Progenitor cell of endocrine pancreas (in vitro differentiated cells): ENCODE measurements at regions not wholly inside any gene's neighbourhood (a gene's known extent, or its start where the extent isn't known, plus 50 kb on each side); places are given as distances from the start of the nearest gene placed in this dataset.

ENCODE experiments used
- DNase-seq: peaks from one replicate; pipeline ENCODE4 v3.0.0; 2021; ENCODE audit warnings: low spot score; ENCODE audit not compliant: unreplicated experiment
- H3K27ac Mint-ChIP-seq: 2 replicates; pipeline ENCODE4 v1.8.0; 2021; ENCODE audit warnings: mild to moderate bottlenecking, moderate library complexity, mixed read lengths
- H3K27me3 Mint-ChIP-seq: 2 replicates; pipeline ENCODE4 v1.8.0; 2021; ENCODE audit warnings: mixed read lengths
- H3K36me3 Mint-ChIP-seq: 2 replicates; pipeline ENCODE4 v1.8.0; 2022; ENCODE audit warnings: mixed read lengths; ENCODE audit not compliant: insufficient read depth
- H3K4me1 Mint-ChIP-seq: 2 replicates; pipeline ENCODE4 v1.8.0; 2021; ENCODE audit warnings: low read depth, mixed read lengths
- H3K4me3 Mint-ChIP-seq: 2 replicates; pipeline ENCODE4 v1.8.0; 2021; ENCODE audit warnings: low read depth, mild to moderate bottlenecking, moderate library complexity, mixed read lengths
- H3K9me3 Mint-ChIP-seq: 2 replicates; pipeline ENCODE4 v1.8.0; 2021; ENCODE audit warnings: low read depth, mixed read lengths
- CTCF ChIP-seq: fragments of 200-600 bp; sonication (generic); IDR thresholded peaks from one replicate; pipeline ENCODE4 v1.5.0; 2021; ENCODE audit warnings: antibody characterized with exemption, mild to moderate bottlenecking; ENCODE audit not compliant: unreplicated experiment

DNA sequence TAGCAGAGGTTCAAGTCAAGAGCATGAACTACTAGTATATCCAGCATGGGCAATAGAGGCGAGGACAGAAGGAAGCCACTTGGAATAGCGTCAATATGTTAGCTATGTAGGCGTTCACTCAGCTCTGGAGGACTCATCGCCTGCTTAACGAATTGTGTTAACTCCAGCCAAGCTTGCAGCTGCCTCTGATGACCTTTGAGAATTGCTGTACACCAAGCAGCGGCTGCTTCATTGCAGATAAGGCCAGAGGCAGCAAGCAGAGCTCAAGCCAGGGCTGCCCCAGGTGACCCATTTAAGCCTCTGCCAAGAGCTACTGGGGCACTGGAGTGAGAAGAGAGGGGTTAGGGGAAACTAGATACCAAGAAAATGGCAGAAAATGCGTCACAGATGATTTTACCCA, 160.2 kb upstream of the IGFBP7 start:
- Mint-ChIP-seq H3K27me3 (no peaks in the 10 kb centered on the region), H3K27ac (no peak overlapping the region), H3K9me3 (no peaks in the 10 kb centered on the region), H3K36me3 (no peaks in the 10 kb centered on the region), H3K4me1 (no peaks in the 10 kb centered on the region), H3K4me3 (no peak overlapping the region)
- TF ChIP-seq CTCF = no peak
- no peak for DNase-seq

- Mint-ChIP-seq H3K4me1 (no peaks in the 10 kb centered on the region), H3K27ac (no peak overlapping the region), H3K4me3 (no peak overlapping the region), H3K9me3 (peaks cover 8% of the 10 kb centered on the region), H3K27me3 (no peaks in the 10 kb centered on the region), H3K36me3 (no peaks in the 10 kb centered on the region)
- no peak for DNase-seq
- no peak for TF ChIP-seq CTCF
Measured at GRCh38 chr4:57265831-57266582, 155.8 kb upstream of the IGFBP7 start.

GRCh38 chr4:57254754-57255153, 144.6 kb upstream of the IGFBP7 start:
- no peaks in the 10 kb centered on the region for H3K36me3 Mint-ChIP-seq

GRCh38 chr4:57249083-57249482, 138.9 kb upstream of the IGFBP7 start:
- Mint-ChIP-seq H3K9me3 (peaks cover 6% of the 10 kb centered on the region), H3K4me1 (no peaks in the 10 kb centered on the region), H3K27me3 (no peaks in the 10 kb centered on the region), H3K36me3 (no peaks in the 10 kb centered on the region), H3K4me3 (no peak overlapping the region), H3K27ac (no peak overlapping the region)
- no peak for DNase-seq
- TF ChIP-seq CTCF = no peak

More at GRCh38 chr4:57254754-57255153, 144.6 kb upstream of the IGFBP7 start:
- Mint-ChIP-seq H3K9me3 (peaks cover 5% of the 10 kb centered on the region), H3K27me3 (no peaks in the 10 kb centered on the region), H3K4me1 (no peaks in the 10 kb centered on the region), H3K27ac (no peak overlapping the region), H3K4me3 (no peak overlapping the region)
- no peak for TF ChIP-seq CTCF
- no peak for DNase-seq

DNA sequence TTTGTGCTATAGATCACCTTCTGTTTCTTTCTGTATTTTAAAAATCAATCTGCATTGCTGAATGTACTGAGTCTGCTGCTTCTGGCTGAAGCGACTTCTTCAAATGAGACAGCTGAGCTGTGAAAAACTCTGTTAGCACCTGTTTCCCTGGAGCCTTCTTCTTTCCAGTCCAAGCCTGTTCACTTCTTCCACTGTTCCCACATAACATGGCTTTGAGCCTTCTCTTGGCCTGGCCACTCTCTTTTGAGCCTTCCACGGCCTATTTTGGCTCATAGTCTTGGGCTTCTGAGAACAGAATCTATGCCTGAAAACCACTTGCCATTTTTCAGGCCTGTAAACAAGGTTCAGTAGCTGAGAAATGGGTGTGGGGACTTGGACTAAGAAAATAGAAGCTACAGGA, 132.9 kb upstream of the IGFBP7 start:
- Mint-ChIP-seq H3K36me3 (no peaks in the 10 kb centered on the region), H3K9me3 (peaks cover 6% of the 10 kb centered on the region), H3K27me3 (no peaks in the 10 kb centered on the region), H3K4me3 (no peak overlapping the region), H3K27ac (no peak overlapping the region), H3K4me1 (no peaks in the 10 kb centered on the region)
- DNase-seq = no peak
- TF ChIP-seq CTCF = no peak
